H1 (cell line): ENCODE measurements at regions not wholly inside any gene's neighbourhood (a gene's known extent, or its start where the extent isn't known, plus 50 kb on each side); places are given as distances from the start of the nearest gene placed in this dataset.

ENCODE experiments used
- CTCF ChIA-PET: fragments of 300-600 bp; sonication (Branson Sonifier 250); formaldehyde crosslinking; loops from one replicate; lab custom pipeline; 2021; ENCODE audit not compliant: partially characterized antibody; lab: Charles Lee
- POLR2A ChIA-PET: fragments of 300-600 bp; sonication (Branson Sonifier 250); formaldehyde crosslinking; loops from one replicate; lab custom pipeline; 2021; ENCODE audit warnings: inconsistent platforms; ENCODE audit not compliant: partially characterized antibody; lab: Charles Lee
- DNase-seq, 2 experiments: peaks; one replicate each; pipeline versions ENCODE4 v3.0.0 to v3.0.0-alpha.2; 2010 to 2022; ENCODE audit warnings: low spot score in 2 of 2, low read depth in 1 of 2, mixed read lengths in 1 of 2
- FAIRE-seq: peaks from 2 replicates; lab custom pipeline; 2011; peaks lifted over from hg19 to GRCh38; lab: Jason Lieb, UNC
- H2AFZ ChIP-seq: 2 replicates; pipeline ENCODE4 v1.8.1; 2012; ENCODE audit warnings: low read length, inconsistent platforms
- H2AK5ac ChIP-seq: 2 replicates; pipeline ENCODE4 v1.6.1; 2013; ENCODE audit warnings: low read depth, low read length
- H2BK120ac ChIP-seq: replicated peaks from 2 replicates; pipeline ENCODE3; 2013; ENCODE audit warnings: low read depth, low read length, inconsistent platforms
- H2BK12ac ChIP-seq: 2 replicates; pipeline ENCODE4 v1.6.1; 2013; ENCODE audit warnings: low read depth, low read length
- H2BK15ac ChIP-seq: 2 replicates; pipeline ENCODE4 v1.6.1; 2013; ENCODE audit warnings: low read length
- H2BK20ac ChIP-seq: 2 replicates; pipeline ENCODE4 v1.6.1; 2013; ENCODE audit warnings: low read length
- H2BK5ac ChIP-seq: 2 replicates; pipeline ENCODE4 v1.6.1; 2013; ENCODE audit warnings: low read depth, low read length
- H3K14ac ChIP-seq: 2 replicates; pipeline ENCODE4 v1.6.1; 2013; ENCODE audit warnings: inconsistent platforms; ENCODE audit not compliant: insufficient read length
- H3K18ac ChIP-seq: 2 replicates; pipeline ENCODE4 v1.6.1; 2013; ENCODE audit warnings: low read length; ENCODE audit errors: extremely low read depth
- H3K23ac ChIP-seq: 2 replicates; pipeline ENCODE4 v1.6.1; 2013; ENCODE audit warnings: inconsistent platforms; ENCODE audit not compliant: insufficient read length
- H3K23me2 ChIP-seq: 2 replicates; pipeline ENCODE4 v1.6.1; 2013; ENCODE audit warnings: low read depth, low read length
- H3K27ac ChIP-seq: 2 replicates; pipeline ENCODE4 v1.6.1; 2011; ENCODE audit warnings: low read depth, low read length, inconsistent platforms
- H3K27me3 ChIP-seq, 4 experiments: replicated peaks in 1 of 4; 1 replicate in 1 of 4; 2 replicates in 3 of 4; pipeline versions ENCODE4 v1.6.1 to v1.8.1; 2011 to 2013; ENCODE audit warnings: low read length in 3 of 4, mild to moderate bottlenecking in 3 of 4, inconsistent platforms in 2 of 4, mixed read lengths in 2 of 4, moderate library complexity in 1 of 4; ENCODE audit not compliant: control insufficient read depth in 3 of 4, insufficient read depth in 3 of 4; ENCODE audit errors: extremely low read depth in 1 of 4
- H3K36me3 ChIP-seq, 4 experiments: 2 replicates each; pipeline versions ENCODE4 v1.6.1 to v1.8.1; 2011 to 2013; ENCODE audit warnings: mild to moderate bottlenecking in 4 of 4, low read length in 3 of 4, moderate library complexity in 2 of 4, control low read depth in 1 of 4, inconsistent platforms in 1 of 4; ENCODE audit not compliant: insufficient read depth in 4 of 4, control insufficient read depth in 2 of 4
- H3K4ac ChIP-seq: replicated peaks from 2 replicates; pipeline ENCODE3; 2013; ENCODE audit warnings: low read length, low read depth, mixed read lengths, inconsistent platforms; ENCODE audit not compliant: insufficient read length
- H3K4me1 ChIP-seq, 4 experiments: replicated peaks in 1 of 4; 1 replicate in 1 of 4; 2 replicates in 3 of 4; pipeline versions ENCODE4 v1.6.1 to v1.8.1; 2011 to 2013; ENCODE audit warnings: low read length in 3 of 4, inconsistent platforms in 2 of 4, mixed read lengths in 1 of 4; ENCODE audit not compliant: insufficient read depth in 4 of 4, control insufficient read depth in 3 of 4
- H3K4me2 ChIP-seq, 2 experiments: 2 replicates each; pipeline versions ENCODE4 v1.6.1 to v1.8.1; 2011 to 2013; ENCODE audit warnings: low read depth in 2 of 2, low read length in 2 of 2, control low read depth in 1 of 2, inconsistent platforms in 1 of 2, mild to moderate bottlenecking in 1 of 2; ENCODE audit not compliant: insufficient read depth in 1 of 2
- H3K4me3 ChIP-seq, 4 experiments: fragments of 200-600, 300-600 bp in 1 of 4; sonication (generic), shearing (Covaris generic), sonication (Bioruptor Twin) in 1 of 4; 2 replicates each; pipeline versions ENCODE4 v1.5.1 to v1.8.1; 2011 to 2016; ENCODE audit warnings: low read length in 4 of 4, low read depth in 3 of 4, control low read depth in 2 of 4, inconsistent platforms in 2 of 4, mild to moderate bottlenecking in 2 of 4, mixed read lengths in 1 of 4, moderate library complexity in 1 of 4; ENCODE audit not compliant: insufficient read depth in 2 of 4; ENCODE audit errors: extremely low read depth in 1 of 4
- H3K56ac ChIP-seq: replicated peaks from 2 replicates; pipeline ENCODE3; 2013; ENCODE audit warnings: low read depth, mild to moderate bottlenecking, mixed read lengths, low read length, inconsistent platforms; ENCODE audit not compliant: insufficient read length
- H3K79me1 ChIP-seq: 2 replicates; pipeline ENCODE4 v1.6.1; 2013; ENCODE audit warnings: low read depth, low read length, control low read depth
- H3K79me2 ChIP-seq, 2 experiments: 2 replicates each; pipeline versions ENCODE4 v1.6.1 to v1.8.1; 2012 to 2013; ENCODE audit warnings: low read length in 2 of 2, mild to moderate bottlenecking in 2 of 2, inconsistent platforms in 1 of 2; ENCODE audit not compliant: insufficient read depth in 2 of 2, control insufficient read depth in 1 of 2
- H3K9ac ChIP-seq, 4 experiments: replicated peaks in 1 of 4; 1 replicate in 1 of 4; 2 replicates in 3 of 4; pipeline versions ENCODE4 v1.6.1 to v1.8.1; 2011 to 2013; ENCODE audit warnings: low read depth in 3 of 4, low read length in 3 of 4, control low read depth in 2 of 4, mild to moderate bottlenecking in 2 of 4, moderate library complexity in 2 of 4, inconsistent platforms in 1 of 4; ENCODE audit errors: extremely low read depth in 1 of 4
- H3K9me3 ChIP-seq, 2 experiments: 2 replicates each; pipeline versions ENCODE4 v1.6.1 to v1.8.1; 2012 to 2013; ENCODE audit warnings: mild to moderate bottlenecking in 2 of 2, moderate library complexity in 2 of 2, control low read depth in 1 of 2, inconsistent platforms in 1 of 2, low read depth in 1 of 2, low read length in 1 of 2, mixed read lengths in 1 of 2; ENCODE audit not compliant: insufficient read depth in 2 of 2
- H4K20me1 ChIP-seq, 2 experiments: replicated peaks in 1 of 2; 2 replicates each; pipeline versions ENCODE3 to v1.8.1; 2011 to 2013; ENCODE audit warnings: inconsistent platforms in 2 of 2, low read length in 2 of 2, mild to moderate bottlenecking in 1 of 2; ENCODE audit not compliant: insufficient read depth in 2 of 2, control insufficient read depth in 1 of 2
- H4K5ac ChIP-seq: 2 replicates; pipeline ENCODE4 v1.6.1; 2013; ENCODE audit warnings: low read length, low read depth, mixed read lengths, inconsistent platforms; ENCODE audit not compliant: insufficient read length
- H4K8ac ChIP-seq: 2 replicates; pipeline ENCODE4 v1.8.0; 2013; ENCODE audit warnings: mild to moderate bottlenecking, moderate library complexity, low read length, inconsistent platforms; ENCODE audit not compliant: insufficient read depth; ENCODE audit errors: extremely low read depth
- H4K91ac ChIP-seq: replicated peaks from 2 replicates; pipeline ENCODE3; 2013; ENCODE audit warnings: low read length, mixed read lengths, inconsistent platforms; ENCODE audit not compliant: insufficient read length
- BRCA1 ChIP-seq: IDR thresholded peaks from 2 replicates; pipeline ENCODE4 v1.6.1; 2012; ENCODE audit warnings: low read depth, low read length, improper control_type of control experiment
- CBX8 ChIP-seq: fragments of 300-800, 300-1000 bp; sonication (generic); IDR thresholded peaks from 2 replicates; pipeline ENCODE4 v1.7.1; 2016; ENCODE audit warnings: low read depth, low read length, borderline replicate concordance
- CHD2 ChIP-seq: IDR thresholded peaks from 2 replicates; pipeline ENCODE4 v1.6.1; 2012; ENCODE audit warnings: low read length, improper control_type of control experiment
- EP300 ChIP-seq, 2 experiments: IDR thresholded peaks; 1 replicate in 1 of 2; 2 replicates in 1 of 2; pipeline ENCODE4 v1.6.1; 2011 to 2012; ENCODE audit warnings: low read depth in 2 of 2, low read length in 2 of 2, mild to moderate bottlenecking in 2 of 2, borderline replicate concordance in 1 of 2, inconsistent platforms in 1 of 2, moderate library complexity in 1 of 2
- GABPA ChIP-seq: IDR thresholded peaks from 2 replicates; pipeline ENCODE4 v1.6.1; 2011; ENCODE audit warnings: mild to moderate bottlenecking, low read length, moderate library complexity, borderline replicate concordance; ENCODE audit not compliant: insufficient read depth
- NANOG ChIP-seq: IDR thresholded peaks from 2 replicates; pipeline ENCODE4 v1.6.1; 2011; ENCODE audit warnings: low read length, low read depth, mild to moderate bottlenecking, inconsistent platforms; ENCODE audit not compliant: insufficient read depth, poor library complexity, severe bottlenecking
- SIN3A ChIP-seq, 2 experiments: IDR thresholded peaks in 1 of 2; conservative IDR thresholded peaks in 1 of 2; 2 replicates each; pipeline ENCODE4 v1.6.1; 2011 to 2012; ENCODE audit warnings: low read length in 2 of 2, improper control_type of control experiment in 1 of 2, low read depth in 1 of 2, mild to moderate bottlenecking in 1 of 2
- SIRT6 ChIP-seq: IDR thresholded peaks from one replicate; pipeline ENCODE4 v1.7.1; 2012; ENCODE audit warnings: low read length, inconsistent platforms
- SP2 ChIP-seq: IDR thresholded peaks from 2 replicates; pipeline ENCODE4 v1.6.1; 2012; ENCODE audit warnings: mild to moderate bottlenecking, low read length, inconsistent platforms
- TAF7 ChIP-seq: optimal IDR thresholded peaks from 2 replicates; pipeline ENCODE3; 2011; ENCODE audit warnings: low read depth, mild to moderate bottlenecking, inconsistent platforms, low read length, moderate library complexity, borderline replicate concordance
- TEAD4 ChIP-seq: IDR thresholded peaks from 2 replicates; pipeline ENCODE4 v1.6.1; 2012; ENCODE audit warnings: low read depth, low read length, inconsistent platforms, mixed read lengths
- ZNF274 ChIP-seq: IDR thresholded peaks from 2 replicates; pipeline ENCODE4 v1.7.0; 2012; ENCODE audit warnings: low read length, borderline replicate concordance; ENCODE audit errors: extremely low read depth
- WGBS, 2 experiments: shearing (Covaris generic) in 1 of 2; methylation state at CpG; one replicate each; pipeline versions ENCODE4 v1.1.6 to v1.1.7; 2013 to 2015; ENCODE audit warnings: low lambda C conversion rate in 2 of 2, mixed read lengths in 2 of 2, inconsistent platforms in 1 of 2, low coverage in 1 of 2, missing lambda C conversion rate in 1 of 2; ENCODE audit not compliant: insufficient replicate concordance in 2 of 2, insufficient coverage in 1 of 2, insufficient read length in 1 of 2; ENCODE audit errors: extremely low coverage in 1 of 2, missing lambda C conversion rate in 1 of 2; 5-methylcytosine and 5-hydroxymethylcytosine counted together
- TF ChIP-seq, protein P1 (sequence below): IDR thresholded peaks from 2 replicates; pipeline ENCODE4 v1.6.1; 2012; ENCODE audit warnings: low read length, inconsistent platforms

DNA sequence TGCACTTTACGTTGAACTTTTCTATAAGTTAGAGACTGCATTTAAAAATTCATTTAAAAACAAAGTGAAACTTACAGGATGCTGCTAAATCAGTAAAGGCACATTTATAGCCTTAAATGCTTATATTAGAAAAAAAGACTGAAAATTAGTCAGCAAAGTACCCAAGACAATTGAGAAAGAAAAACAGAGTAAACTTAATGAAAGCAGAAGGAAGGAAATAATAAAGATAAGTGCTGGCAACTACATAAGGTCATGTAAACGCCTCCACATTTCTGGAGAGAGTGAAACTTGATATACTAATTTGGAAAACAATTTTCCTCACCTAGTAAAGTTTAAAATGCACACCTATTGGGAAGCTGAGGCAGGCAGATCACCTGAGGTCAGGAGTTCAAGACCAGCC is 58.2 kb upstream of the ACAN start:
- H3K4me1 ChIP-seq, result peaks cover 0 to 6% (median 4%) of the 10 kb centered on the region in 4 experiments; a peak in 5 of 7 replicates
- H3K23me2 ChIP-seq, result no peaks in the 10 kb centered on the region
- H3K79me1 ChIP-seq, result no peaks in the 10 kb centered on the region
- no peak overlapping the region for H2BK15ac ChIP-seq
- no peak overlapping the region for H2BK5ac ChIP-seq
- H3K36me3 ChIP-seq, result no peaks in the 10 kb centered on the region
- no peak overlapping the region for H3K4me3 ChIP-seq
- DNase-seq (no peak), FAIRE-seq (no peak)
- H2AK5ac ChIP-seq, result no peak overlapping the region
- H4K91ac ChIP-seq, result no peak overlapping the region
- no peaks in the 10 kb centered on the region for H4K20me1 ChIP-seq
- H2BK20ac ChIP-seq, result no peak overlapping the region
- H3K4me2 ChIP-seq, result no peak overlapping the region
- H2BK120ac ChIP-seq, result no peak overlapping the region
- no peak overlapping the region for H2AFZ ChIP-seq
- H4K8ac ChIP-seq, result no peak overlapping the region
- ChIA-PET POLR2A (no interaction called here), CTCF (no interaction called here)
- H3K23ac ChIP-seq, result no peak overlapping the region
- 79% methylated on average over 2 of the region's 2 CpGs; no CpG with 5 or more reads in 1 of the 2 experiments for WGBS, 2 experiments
- no peak overlapping the region for H3K18ac ChIP-seq
- H2BK12ac ChIP-seq, result no peak overlapping the region
- no peak overlapping the region for H3K56ac ChIP-seq
- no peak overlapping the region for H3K9ac ChIP-seq
- no peaks in the 10 kb centered on the region for H3K27me3 ChIP-seq
- H4K5ac ChIP-seq, result no peak overlapping the region
- H3K9me3 ChIP-seq, result no peaks in the 10 kb centered on the region
- no peaks in the 10 kb centered on the region for H3K79me2 ChIP-seq
- no peak overlapping the region for H3K4ac ChIP-seq
- no peak overlapping the region for H3K27ac ChIP-seq
- no peak overlapping the region for H3K14ac ChIP-seq
- TF ChIP-seq NANOG (no peak), TEAD4 (no peak), CBX8 (no peak), SIRT6 (no peak), TAF7 (no peak), BRCA1 (no peak), GABPA (no peak), EP300 (IDR thresholded peaks at IDR 0.05; ENCODE audit: borderline replicate concordance in 1 of 2, low read depth in 2 of 2, low read length in 2 of 2) (no peak), SIN3A (conservative IDR thresholded peaks at IDR 0.05 in 1 of 2, IDR thresholded peaks at IDR 0.05 in 1 of 2; ENCODE audit: low read depth in 1 of 2, low read length in 2 of 2) (no peak), SP2 (no peak), ZNF274 (no peak), CHD2 (no peak)
- TF ChIP-seq, protein P1, sequence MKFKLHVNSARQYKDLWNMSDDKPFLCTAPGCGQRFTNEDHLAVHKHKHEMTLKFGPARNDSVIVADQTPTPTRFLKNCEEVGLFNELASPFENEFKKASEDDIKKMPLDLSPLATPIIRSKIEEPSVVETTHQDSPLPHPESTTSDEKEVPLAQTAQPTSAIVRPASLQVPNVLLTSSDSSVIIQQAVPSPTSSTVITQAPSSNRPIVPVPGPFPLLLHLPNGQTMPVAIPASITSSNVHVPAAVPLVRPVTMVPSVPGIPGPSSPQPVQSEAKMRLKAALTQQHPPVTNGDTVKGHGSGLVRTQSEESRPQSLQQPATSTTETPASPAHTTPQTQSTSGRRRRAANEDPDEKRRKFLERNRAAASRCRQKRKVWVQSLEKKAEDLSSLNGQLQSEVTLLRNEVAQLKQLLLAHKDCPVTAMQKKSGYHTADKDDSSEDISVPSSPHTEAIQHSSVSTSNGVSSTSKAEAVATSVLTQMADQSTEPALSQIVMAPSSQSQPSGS, result no peak
